Lower leg skin (tissue), 4 donors: ENCODE measurements at regions not wholly inside any gene's neighbourhood (a gene's known extent, or its start where the extent isn't known, plus 50 kb on each side); places are given as distances from the start of the nearest gene placed in this dataset.

Experiments used
- DNase-seq, 2 donors: peaks; one replicate each; pipeline ENCODE4 v3.0.0-alpha.2; 2019; ENCODE audit warnings: low spot score in 2 of 2
- H3K4me3 ChIP-seq: fragments of 200-600 bp; sonication (generic); 2 replicates; pipeline ENCODE4 v1.5.1; 2017; ENCODE audit warnings: mild to moderate bottlenecking, low read depth; ENCODE audit not compliant: poor library complexity, severe bottlenecking
- CTCF ChIP-seq, 3 donors: fragments of 450-650 bp; IDR thresholded peaks; one replicate each; pipeline ENCODE4 v1.5.1; 2016; ENCODE audit warnings: antibody characterized with exemption in 3 of 3, mild to moderate bottlenecking in 3 of 3, moderate library complexity in 2 of 3
- POLR2A ChIP-seq, 2 donors: fragments of 450-650 bp; IDR thresholded peaks; one replicate each; pipeline ENCODE4 v1.6.1; 2016 to 2017; ENCODE audit warnings: antibody characterized with exemption in 2 of 2, mild to moderate bottlenecking in 1 of 2, moderate library complexity in 1 of 2
- WGBS, 2 donors: methylation state at CpG; one replicate each; pipeline ENCODE4 v1.1.5; 2018; 5-methylcytosine and 5-hydroxymethylcytosine counted together
- intact Hi-C: fragments of 100-400 bp; cut with DNase I; formaldehyde crosslinking; loops from one replicate; pipeline ENCODE4 v1.15.0; 2023; ENCODE audit warnings: low total_unique reads

- intact Hi-C loops: no loop called here
- no peak for DNase-seq
- no peak overlapping the region for H3K4me3 ChIP-seq
- TF ChIP-seq POLR2A (IDR thresholded peaks at IDR 0.05) (no peak), CTCF (IDR thresholded peaks at IDR 0.05) (no peak)
- 55% methylated on average over 6 of the region's 6 CpGs for WGBS, 2 donors
These were observed 235.4 kb downstream of the TTLL7 start for GRCh38 chr1:83763361-83764095.

- 61 to 71% methylated on average over 5 of the region's 5 CpGs for WGBS, 2 donors
- DNase-seq: no peak
- TF ChIP-seq CTCF (IDR thresholded peaks at IDR 0.05): no peak
- no peak for TF ChIP-seq POLR2A (IDR thresholded peaks at IDR 0.05)
- intact Hi-C loops: no loop called here
- no peak overlapping the region for H3K4me3 ChIP-seq
These were observed 236.5 kb downstream of the TTLL7 start for GRCh38 chr1:83762416-83762815.

- WGBS, 2 donors: 61 to 63% methylated on average over 3 of the region's 3 CpGs
- TF ChIP-seq CTCF (IDR thresholded peaks at IDR 0.05): no peak
- no peak for TF ChIP-seq POLR2A (IDR thresholded peaks at IDR 0.05)
- no peak overlapping the region for H3K4me3 ChIP-seq
- no peak for DNase-seq
- intact Hi-C loops: no loop called here
These were observed 236.9 kb downstream of the TTLL7 start for GRCh38 chr1:83762039-83762365.

- 64 to 69% methylated on average over 8 of the region's 8 CpGs for WGBS, 2 donors
- TF ChIP-seq CTCF (IDR thresholded peaks at IDR 0.05) (no peak), POLR2A (IDR thresholded peaks at IDR 0.05) (no peak)
- intact Hi-C loops: no loop called here
- DNase-seq: no peak
- no peak overlapping the region for H3K4me3 ChIP-seq
These were observed 237.5 kb downstream of the TTLL7 start for GRCh38 chr1:83761167-83762038.

GRCh38 chr1:83760226-83761021 is 238.5 kb downstream of the TTLL7 start:
- intact Hi-C loops: no loop called here

More at GRCh38 chr1:83760226-83761021, 238.5 kb downstream of the TTLL7 start:
- WGBS, 2 donors: 81 to 88% methylated on average over 6 of the region's 6 CpGs
- H3K4me3 ChIP-seq: no peak overlapping the region
- no peak for TF ChIP-seq CTCF (IDR thresholded peaks at IDR 0.05)
- no peak for TF ChIP-seq POLR2A (IDR thresholded peaks at IDR 0.05)
- DNase-seq: no peak
